ENCODE measurements at regions not wholly inside any gene's neighbourhood (a gene's known extent, or its start where the extent isn't known, plus 50 kb on each side); places are given as distances from the start of the nearest gene placed in this dataset.

DNA sequence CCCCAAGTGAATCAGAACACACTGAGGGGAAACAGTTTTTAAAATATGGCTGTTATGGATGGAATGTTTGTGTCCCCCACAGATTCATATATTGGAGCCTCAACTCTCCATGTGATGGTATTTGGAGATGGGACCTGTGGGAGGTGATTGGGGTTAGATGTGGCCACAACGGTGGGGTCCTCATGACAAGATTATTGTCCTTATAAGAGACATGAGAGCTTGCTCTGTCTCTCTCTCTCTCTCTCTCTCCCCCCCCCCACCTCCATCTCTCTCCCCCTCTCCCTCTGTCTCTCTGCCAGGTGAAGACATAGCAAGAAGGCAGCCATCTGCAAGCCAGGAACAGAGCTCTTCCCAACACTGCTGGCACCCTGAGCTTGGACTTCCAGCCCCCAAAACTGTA is 315.8 kb upstream of the MGMT start:
- no peaks in the 10 kb centered on the region for H3K4me1 ChIP-seq
- no peak overlapping the region for H3K4me3 ChIP-seq
- H3K36me3 ChIP-seq: no peaks in the 10 kb centered on the region
- no peaks in the 10 kb centered on the region for H3K9me3 ChIP-seq
- intact Hi-C loops (cut with DNase I): no loop called here
- H3K27ac ChIP-seq: no peak overlapping the region
- DNase-seq (no peak), ATAC-seq (no peak)
- H3K27me3 ChIP-seq: no peaks in the 10 kb centered on the region
- TF ChIP-seq, protein P1, sequence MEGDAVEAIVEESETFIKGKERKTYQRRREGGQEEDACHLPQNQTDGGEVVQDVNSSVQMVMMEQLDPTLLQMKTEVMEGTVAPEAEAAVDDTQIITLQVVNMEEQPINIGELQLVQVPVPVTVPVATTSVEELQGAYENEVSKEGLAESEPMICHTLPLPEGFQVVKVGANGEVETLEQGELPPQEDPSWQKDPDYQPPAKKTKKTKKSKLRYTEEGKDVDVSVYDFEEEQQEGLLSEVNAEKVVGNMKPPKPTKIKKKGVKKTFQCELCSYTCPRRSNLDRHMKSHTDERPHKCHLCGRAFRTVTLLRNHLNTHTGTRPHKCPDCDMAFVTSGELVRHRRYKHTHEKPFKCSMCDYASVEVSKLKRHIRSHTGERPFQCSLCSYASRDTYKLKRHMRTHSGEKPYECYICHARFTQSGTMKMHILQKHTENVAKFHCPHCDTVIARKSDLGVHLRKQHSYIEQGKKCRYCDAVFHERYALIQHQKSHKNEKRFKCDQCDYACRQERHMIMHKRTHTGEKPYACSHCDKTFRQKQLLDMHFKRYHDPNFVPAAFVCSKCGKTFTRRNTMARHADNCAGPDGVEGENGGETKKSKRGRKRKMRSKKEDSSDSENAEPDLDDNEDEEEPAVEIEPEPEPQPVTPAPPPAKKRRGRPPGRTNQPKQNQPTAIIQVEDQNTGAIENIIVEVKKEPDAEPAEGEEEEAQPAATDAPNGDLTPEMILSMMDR (IDR thresholded peaks at IDR 0.05): no peak

DNA sequence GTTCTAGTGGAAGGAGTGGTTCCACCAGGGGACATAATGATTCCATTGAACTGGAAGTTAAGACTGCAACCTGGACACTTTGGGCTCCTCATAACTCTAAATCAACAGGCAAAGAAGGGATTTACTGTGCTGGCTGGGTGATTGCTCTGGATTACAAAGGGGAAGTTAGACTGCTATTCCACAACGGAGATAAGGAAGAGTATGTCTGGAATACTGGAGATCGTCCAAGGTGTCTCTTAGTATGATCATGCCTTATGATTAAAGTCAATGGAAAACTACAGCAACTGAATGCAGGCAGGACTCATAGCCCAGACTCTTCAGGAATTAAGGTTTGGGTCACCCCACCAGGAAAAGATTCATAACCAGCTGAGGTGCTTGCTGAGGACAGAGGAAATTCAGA is 310.6 kb upstream of the MGMT start:
- Histone ChIP-seq H3K4me3 (no peak overlapping the region), H3K9me3 (no peaks in the 10 kb centered on the region), H3K27ac (no peak overlapping the region), H3K36me3 (no peaks in the 10 kb centered on the region), H3K4me1 (no peaks in the 10 kb centered on the region), H3K27me3 (no peaks in the 10 kb centered on the region)
- intact Hi-C loops (cut with DNase I): no loop called here
- no peak for DNase-seq
- TF ChIP-seq, protein P1 (IDR thresholded peaks at IDR 0.05): no peak
- ATAC-seq: no peak

DNA sequence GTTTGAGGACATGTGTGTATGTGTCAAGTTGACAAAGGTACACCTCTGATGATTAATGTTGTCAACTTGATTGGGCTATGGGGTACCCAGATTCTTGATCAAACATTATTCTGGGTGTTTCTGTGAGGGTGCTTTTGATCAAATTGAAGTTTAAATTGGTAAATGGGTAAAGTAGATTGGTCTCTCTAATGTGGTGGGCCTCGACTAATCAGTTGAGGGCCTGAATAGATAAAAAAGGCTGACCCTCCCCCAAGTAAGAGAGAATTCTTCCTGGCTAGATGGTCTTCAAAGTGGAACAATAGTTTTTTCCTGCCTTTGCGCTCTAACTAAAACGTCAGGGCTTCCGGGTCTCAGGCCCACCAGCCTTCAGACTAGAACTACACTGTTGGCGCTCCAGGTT is 309.9 kb upstream of the MGMT start:
- DNase-seq: no peak
- intact Hi-C loops (cut with DNase I): no loop called here
- Histone ChIP-seq H3K4me1 (no peaks in the 10 kb centered on the region), H3K27me3 (no peaks in the 10 kb centered on the region), H3K27ac (no peak overlapping the region), H3K4me3 (no peak overlapping the region), H3K36me3 (no peaks in the 10 kb centered on the region), H3K9me3 (no peaks in the 10 kb centered on the region)
- TF ChIP-seq, protein P1 (IDR thresholded peaks at IDR 0.05): no peak
- no peak for ATAC-seq

DNA sequence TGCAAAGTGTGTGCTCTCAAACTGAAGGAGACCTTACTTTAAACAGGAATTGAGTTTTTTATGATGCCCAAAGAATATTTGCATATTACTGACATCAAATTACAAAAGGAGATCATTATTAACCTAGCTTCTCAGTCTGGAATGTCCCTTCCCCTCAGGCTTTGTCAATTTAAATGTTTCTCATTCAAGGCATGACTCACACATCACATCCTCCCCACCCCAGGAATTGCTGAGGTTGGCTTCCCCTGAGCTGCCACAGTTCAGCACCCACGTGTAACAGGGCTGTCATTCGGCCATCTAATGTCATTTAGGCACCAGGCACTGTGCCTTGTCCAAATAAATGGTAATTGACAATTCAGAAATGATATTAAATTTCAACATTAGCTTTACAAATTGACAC is 305.9 kb upstream of the MGMT start:
- ATAC-seq: no peak
- H3K4me3 ChIP-seq: no peak overlapping the region

DNA sequence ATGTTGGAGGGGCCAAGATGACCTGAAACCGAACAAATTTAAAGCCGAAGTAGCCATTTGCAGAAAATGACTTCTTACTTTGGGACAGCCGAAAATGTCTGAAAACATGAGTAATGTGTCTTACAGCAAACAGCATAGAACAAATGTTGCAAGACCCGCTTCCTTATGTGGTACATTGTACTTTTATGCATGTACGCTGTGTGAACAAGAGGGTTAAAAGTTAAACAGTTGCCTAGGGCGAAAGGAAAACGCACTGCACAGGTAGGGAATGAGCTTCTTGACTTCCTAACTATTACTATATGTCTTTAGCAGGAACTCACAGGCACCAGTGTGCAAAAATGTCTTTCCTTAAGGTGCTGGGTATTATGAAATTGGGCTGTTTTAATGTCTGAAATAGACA is 303.5 kb upstream of the MGMT start:
- intact Hi-C loops (cut with DNase I): no loop called here
- TF ChIP-seq, protein P1 (IDR thresholded peaks at IDR 0.05): no peak

More for the DNA sequence above, 305.9 kb upstream of the MGMT start:
- no peak for DNase-seq
- no peaks in the 10 kb centered on the region for H3K36me3 ChIP-seq
- no peaks in the 10 kb centered on the region for H3K27me3 ChIP-seq
- H3K9me3 ChIP-seq: no peaks in the 10 kb centered on the region
- H3K4me1 ChIP-seq: no peaks in the 10 kb centered on the region
- TF ChIP-seq, protein P1 (IDR thresholded peaks at IDR 0.05): no peak
- intact Hi-C loops (cut with DNase I): no loop called here
- no peak overlapping the region for H3K27ac ChIP-seq

DNA sequence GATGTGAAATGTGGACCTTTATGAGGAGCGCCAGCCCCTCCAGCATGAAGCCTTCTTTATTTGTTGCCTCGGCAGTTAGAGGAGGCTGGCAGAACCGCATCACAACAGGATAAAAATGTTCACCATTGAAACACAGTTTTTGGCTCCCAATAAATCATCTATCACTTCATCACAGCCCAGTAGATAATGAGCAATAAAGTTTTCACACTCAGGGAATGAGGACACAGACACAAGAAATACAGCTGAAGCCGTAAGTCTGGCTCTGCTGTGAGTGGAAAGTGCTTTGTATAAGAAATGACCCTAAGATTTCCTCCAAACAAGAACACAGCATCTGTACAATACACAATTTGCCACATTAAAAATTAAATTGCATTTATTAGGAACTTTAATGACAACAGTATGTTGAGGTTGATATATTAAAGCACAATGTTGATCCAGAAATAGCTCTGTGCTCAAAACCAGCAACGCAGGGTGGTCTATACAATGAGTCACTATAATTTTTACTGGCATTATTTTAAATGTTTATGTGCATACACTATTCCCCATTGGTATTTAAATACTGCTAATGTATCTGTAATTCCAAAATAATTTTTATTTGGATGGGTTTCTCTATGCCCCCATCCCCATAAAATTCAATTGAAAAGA is 301.8 kb upstream of the MGMT start:
- H3K36me3 ChIP-seq: no peaks in the 10 kb centered on the region
- TF ChIP-seq, protein P1 (IDR thresholded peaks at IDR 0.05): no peak
- ATAC-seq (no peak), DNase-seq (no peak)
- no peaks in the 10 kb centered on the region for H3K4me1 ChIP-seq
- intact Hi-C loops (cut with DNase I): no loop called here
- no peak overlapping the region for H3K27ac ChIP-seq
- no peaks in the 10 kb centered on the region for H3K9me3 ChIP-seq
- no peak overlapping the region for H3K4me3 ChIP-seq
- no peaks in the 10 kb centered on the region for H3K27me3 ChIP-seq

More for the DNA sequence above, 303.5 kb upstream of the MGMT start:
- H3K4me1 ChIP-seq: no peaks in the 10 kb centered on the region
- no peak for ATAC-seq
- H3K27me3 ChIP-seq: no peaks in the 10 kb centered on the region
- no peak overlapping the region for H3K4me3 ChIP-seq
- H3K27ac ChIP-seq: no peak overlapping the region
- no peaks in the 10 kb centered on the region for H3K36me3 ChIP-seq
- no peak for DNase-seq
- no peaks in the 10 kb centered on the region for H3K9me3 ChIP-seq
